ENCODE measurements at regions not wholly inside any gene's neighbourhood (a gene's known extent, or its start where the extent isn't known, plus 50 kb on each side); places are given as distances from the start of the nearest gene placed in this dataset.

GRCh38 chr20:57809149-57809548 is 99.3 kb upstream of the PMEPA1 start:
- DNase-seq (ENCODE audit: low read depth in 1 of 2, low spot score in 2 of 2) (no peak), FAIRE-seq (no peak)
- POLR2A ChIA-PET (ENCODE audit: partially characterized antibody): no interaction called here
- Histone ChIP-seq H4K5ac (ENCODE audit: insufficient read length, low read depth, low read length) (no peak overlapping the region), H2BK12ac (ENCODE audit: low read depth, low read length) (no peak overlapping the region), H3K4me2 (ENCODE audit: insufficient read depth in 1 of 2, low read depth in 2 of 2, low read length in 2 of 2) (no peak overlapping the region), H2BK5ac (ENCODE audit: low read depth, low read length) (no peak overlapping the region), H3K4me3 (ENCODE audit: extremely low read depth in 1 of 4, insufficient read depth in 2 of 4, low read depth in 3 of 4, low read length in 4 of 4) (no peak overlapping the region), H3K4ac (replicated peaks; ENCODE audit: insufficient read length, low read depth, low read length) (no peak overlapping the region), H3K27me3 (replicated peaks in 1 of 4; ENCODE audit: control insufficient read depth in 3 of 4, extremely low read depth in 1 of 4, insufficient read depth in 3 of 4, low read length in 3 of 4) (no peaks in the 10 kb centered on the region; a peak in 1 of 7 replicates), H2AK5ac (ENCODE audit: low read depth, low read length) (no peak overlapping the region), H3K79me2 (ENCODE audit: control insufficient read depth in 1 of 2, insufficient read depth in 2 of 2, low read length in 2 of 2) (no peaks in the 10 kb centered on the region), H3K27ac (ENCODE audit: low read depth, low read length) (no peak overlapping the region), H3K79me1 (ENCODE audit: low read depth, low read length) (no peaks in the 10 kb centered on the region), H3K23ac (ENCODE audit: insufficient read length) (no peak overlapping the region), H2BK120ac (replicated peaks; ENCODE audit: low read depth, low read length) (no peak overlapping the region), H2AFZ (ENCODE audit: low read length) (no peak overlapping the region), H2BK15ac (ENCODE audit: low read length) (no peak overlapping the region), H4K20me1 (replicated peaks in 1 of 2; ENCODE audit: control insufficient read depth in 1 of 2, insufficient read depth in 2 of 2, low read length in 2 of 2) (no peaks in the 10 kb centered on the region), H3K23me2 (ENCODE audit: low read depth, low read length) (no peaks in the 10 kb centered on the region), H3K9ac (replicated peaks in 1 of 4; ENCODE audit: extremely low read depth in 1 of 4, low read depth in 3 of 4, low read length in 3 of 4) (no peak overlapping the region), H3K18ac (ENCODE audit: extremely low read depth, low read length) (no peak overlapping the region), H3K56ac (replicated peaks; ENCODE audit: insufficient read length, low read depth, low read length) (no peak overlapping the region), H3K36me3 (ENCODE audit: control insufficient read depth in 2 of 4, insufficient read depth in 4 of 4, low read length in 3 of 4) (no peaks in the 10 kb centered on the region), H4K8ac (ENCODE audit: extremely low read depth, insufficient read depth, low read length) (no peak overlapping the region), H4K91ac (replicated peaks; ENCODE audit: insufficient read length, low read length) (no peak overlapping the region), H3K4me1 (replicated peaks in 1 of 4; ENCODE audit: control insufficient read depth in 3 of 4, insufficient read depth in 4 of 4, low read length in 3 of 4) (peaks cover 3 to 10% (median 7%) of the 10 kb centered on the region in 4 experiments; a peak in 6 of 7 replicates), H3K14ac (ENCODE audit: insufficient read length) (no peak overlapping the region), H3K9me3 (ENCODE audit: insufficient read depth in 2 of 2, low read depth in 1 of 2, low read length in 1 of 2) (no peaks in the 10 kb centered on the region), H2BK20ac (ENCODE audit: low read length) (no peak overlapping the region)
- 97% methylated on average over 5 of the region's 5 CpGs; no CpG with 5 or more reads in 1 of the 2 experiments for WGBS, 2 experiments (ENCODE audit: extremely low coverage in 1 of 2, insufficient coverage in 1 of 2, insufficient read length in 1 of 2, insufficient replicate concordance in 2 of 2, low coverage in 1 of 2, low lambda C conversion rate in 2 of 2, missing lambda C conversion rate in 1 of 2)
- CTCF ChIA-PET (ENCODE audit: partially characterized antibody): interaction anchor here (2.8 kb wide), 1 partner anchor 279 kb away, joined by 8 read pairs; no protein-coding TSS in a partner anchor
- TF ChIP-seq KDM1A (IDR thresholded peaks at IDR 0.05; ENCODE audit: borderline replicate concordance, low read length): peak; percentile 61; the same call in 1 of the 2 replicates
- no peak for TF ChIP-seq SIN3A (conservative IDR thresholded peaks at IDR 0.05 in 1 of 2, IDR thresholded peaks at IDR 0.05 in 1 of 2; ENCODE audit: low read depth in 1 of 2, low read length in 2 of 2)
- TF ChIP-seq RXRA (IDR thresholded peaks at IDR 0.05; ENCODE audit: insufficient read depth, low read depth, low read length): no peak

All from H1 (cell line).